Ovary (tissue), 7 donors: ENCODE measurements at regions not wholly inside any gene's neighbourhood (a gene's known extent, or its start where the extent isn't known, plus 50 kb on each side); places are given as distances from the start of the nearest gene placed in this dataset.

Source experiments
- DNase-seq, 5 donors: peaks; one replicate each; pipeline ENCODE4 v3.0.0-alpha.2; 2019 to 2020
- H3K27ac ChIP-seq, 2 donors: fragments of 200-600 bp; one replicate each; pipeline versions ENCODE4 v1.5.1 to v1.8.0; 2019 to 2022
- H3K27me3 ChIP-seq: fragments of 200-600 bp; one replicate; pipeline ENCODE4 v1.8.0; 2022
- H3K36me3 ChIP-seq: fragments of 200-600 bp; sonication (generic); one replicate; pipeline ENCODE4 v1.5.1; 2019
- H3K4me1 ChIP-seq: one replicate; pipeline ENCODE4 v1.8.1; 2013; ENCODE audit warnings: mild to moderate bottlenecking, moderate library complexity; ENCODE audit not compliant: insufficient read depth
- H3K4me3 ChIP-seq: fragments of 200-600 bp; sonication (generic); one replicate; pipeline ENCODE4 v1.5.1; 2017
- H3K9me3 ChIP-seq, 2 donors: fragments of 200-600 bp in 1 of 2; sonication (generic) in 1 of 2; one replicate each; pipeline versions ENCODE4 v1.5.1 to v1.8.1; 2013 to 2019; ENCODE audit warnings: mild to moderate bottlenecking in 1 of 2, moderate library complexity in 1 of 2
- CTCF ChIP-seq, 3 donors: fragments of 450-650 bp in 2 of 3; fragments of 200-600 bp in 1 of 3; IDR thresholded peaks; one replicate each; pipeline versions ENCODE4 v1.5.1 to v1.8.0; 2016 to 2022; ENCODE audit warnings: antibody characterized with exemption in 3 of 3, mild to moderate bottlenecking in 1 of 3
- EP300 ChIP-seq: sonication (generic); formaldehyde crosslinking; IDR thresholded peaks from one replicate; pipeline ENCODE4 v1.6.1; 2017; ENCODE audit warnings: antibody characterized with exemption
- POLR2A ChIP-seq: fragments of 450-650 bp; IDR thresholded peaks from one replicate; pipeline ENCODE4 v1.6.1; 2017; ENCODE audit warnings: antibody characterized with exemption, mild to moderate bottlenecking, moderate library complexity
- WGBS, 3 donors: extraction: QIAGEN DNeasy Blood & Tissue Kit in 1 of 3; methylation state at CpG; one replicate each; pipeline versions ENCODE4 v1.1.5 to v1.1.7; 2013 to 2017; 5-methylcytosine and 5-hydroxymethylcytosine counted together
- intact Hi-C, 4 donors: fragments of 100-400 bp; cut with DNase I; formaldehyde crosslinking; loops; one replicate each; pipeline versions ENCODE4 v1.11.0 to v1.15.1; 2022 to 2023
- donor health status: DM: no; HTN: no; CAD: no; lungs with moderate emphysema.
- donor health status: DM: no; HTN: no; CAD: no.
- donor health status: Bipolar disorder and iron deficiency.
- donor health status: DM: no; HTN: no; CAD: no.
- donor health status: DM: yes; HTN: yes; CAD: no.

GRCh38 chr5:123907349-123907748 lies 395.4 kb downstream of the CSNK1G3 start:
- Histone ChIP-seq H3K27ac (no peak overlapping the region), H3K4me1 (no peaks in the 10 kb centered on the region), H3K36me3 (no peaks in the 10 kb centered on the region), H3K27me3 (no peaks in the 10 kb centered on the region), H3K9me3 (no peaks in the 10 kb centered on the region), H3K4me3 (no peak overlapping the region)
- TF ChIP-seq POLR2A = no peak
- no peak for TF ChIP-seq EP300
- TF ChIP-seq CTCF (IDR thresholded peaks at IDR 0.05) = no peak
- DNase-seq = no peak
- intact Hi-C loops = no loop called here
- WGBS, 3 donors = 66 to 81% (median 72%) methylated on average over 3 of the region's 3 CpGs

- intact Hi-C loops = no loop called here
- no peak for TF ChIP-seq POLR2A
- H3K4me3 ChIP-seq = no peak overlapping the region
- WGBS, 3 donors = 79 to 90% (median 89%) methylated on average over 4 of the region's 4 CpGs
- no peaks in the 10 kb centered on the region for H3K27me3 ChIP-seq
- H3K9me3 ChIP-seq = no peaks in the 10 kb centered on the region
- no peak overlapping the region for H3K27ac ChIP-seq
- H3K4me1 ChIP-seq = no peaks in the 10 kb centered on the region
- no peaks in the 10 kb centered on the region for H3K36me3 ChIP-seq
- DNase-seq = no peak
Observed at GRCh38 chr5:123906698-123907295, 394.8 kb downstream of the CSNK1G3 start.

GRCh38 chr5:123885081-123885480 lies 373.1 kb downstream of the CSNK1G3 start:
- Histone ChIP-seq H3K4me3 (no peak overlapping the region), H3K27ac (no peak overlapping the region), H3K36me3 (no peaks in the 10 kb centered on the region), H3K27me3 (no peaks in the 10 kb centered on the region), H3K9me3 (no peaks in the 10 kb centered on the region), H3K4me1 (no peaks in the 10 kb centered on the region)
- intact Hi-C loops = no loop called here
- WGBS, 3 donors = 70 to 73% (median 72%) methylated on average over 1 of the region's 1 CpG
- TF ChIP-seq EP300 (no peak), POLR2A (no peak), CTCF (IDR thresholded peaks at IDR 0.05) (no peak)
- no peak for DNase-seq

GRCh38 chr5:123882965-123883345 lies 371.0 kb downstream of the CSNK1G3 start:
- Histone ChIP-seq H3K27me3 (no peaks in the 10 kb centered on the region), H3K9me3 (no peaks in the 10 kb centered on the region), H3K36me3 (no peaks in the 10 kb centered on the region), H3K4me3 (no peak overlapping the region), H3K27ac (no peak overlapping the region), H3K4me1 (no peaks in the 10 kb centered on the region)
- intact Hi-C loops = no loop called here
- WGBS, 3 donors = 28 to 32% (median 31%) methylated on average over 2 of the region's 2 CpGs
- no peak for TF ChIP-seq EP300
- no peak for TF ChIP-seq CTCF (IDR thresholded peaks at IDR 0.05)
- no peak for TF ChIP-seq POLR2A
- DNase-seq = no peak

- Histone ChIP-seq H3K27ac (no peak overlapping the region), H3K4me1 (no peaks in the 10 kb centered on the region), H3K36me3 (no peaks in the 10 kb centered on the region), H3K27me3 (no peaks in the 10 kb centered on the region), H3K9me3 (no peaks in the 10 kb centered on the region), H3K4me3 (no peak overlapping the region)
- DNase-seq = no peak
- 42 to 57% (median 54%) methylated on average over 5 of the region's 5 CpGs for WGBS, 3 donors
- TF ChIP-seq EP300 (no peak), CTCF (IDR thresholded peaks at IDR 0.05) (no peak), POLR2A (no peak)
- intact Hi-C loops = no loop called here
Observed at GRCh38 chr5:123882319-123882964, 370.5 kb downstream of the CSNK1G3 start.
